ENCODE measurements at regions not wholly inside any gene's neighbourhood (a gene's known extent, or its start where the extent isn't known, plus 50 kb on each side); places are given as distances from the start of the nearest gene placed in this dataset.

- peak; percentile 71 for DNase-seq
These were observed 569.3 kb downstream of the TNS1 start for GRCh38 chr2:217433522-217433921.

- no peak for DNase-seq
These were observed 571.1 kb downstream of the TNS1 start for GRCh38 chr2:217431577-217432269.

GRCh38 chr2:217430916-217431576 lies 571.2 kb upstream of the TNP1 start:
- DNase-seq: no peak

- DNase-seq: no peak
These were observed 570.2 kb upstream of the TNP1 start for GRCh38 chr2:217429981-217430500.

- peak; percentile 44 for DNase-seq
These were observed 562.0 kb upstream of the TNP1 start for GRCh38 chr2:217421834-217422233.

- no peak for DNase-seq
These were observed 561.0 kb upstream of the TNP1 start for GRCh38 chr2:217420854-217421253.

- no peak for DNase-seq
These were observed 559.3 kb upstream of the TNP1 start for GRCh38 chr2:217419055-217419671.

- DNase-seq: no peak
These were observed 558.7 kb upstream of the TNP1 start for GRCh38 chr2:217418544-217418943.

GRCh38 chr2:217418090-217418489 lies 558.2 kb upstream of the TNP1 start:
- no peak for DNase-seq

GRCh38 chr2:217417536-217417935 lies 557.7 kb upstream of the TNP1 start:
- DNase-seq: no peak

- no peak for DNase-seq
These were observed 555.5 kb upstream of the TNP1 start for GRCh38 chr2:217415316-217415715.

- no peak for DNase-seq
These were observed 554.6 kb upstream of the TNP1 start for GRCh38 chr2:217414429-217414828.

GRCh38 chr2:217413193-217413592 lies 553.3 kb upstream of the TNP1 start:
- no peak for DNase-seq

- DNase-seq: peak; percentile 16
These were observed 552.9 kb upstream of the TNP1 start for GRCh38 chr2:217412721-217413120.

GRCh38 chr2:217412277-217412676 lies 552.4 kb upstream of the TNP1 start:
- DNase-seq: no peak

- no peak for DNase-seq
These were observed 550.8 kb upstream of the TNP1 start for GRCh38 chr2:217410681-217410960.

- DNase-seq: no peak
These were observed 550.3 kb upstream of the TNP1 start for GRCh38 chr2:217409949-217410680.

- DNase-seq: peak; percentile 58
These were observed 547.5 kb upstream of the TNP1 start for GRCh38 chr2:217407362-217407761.

- DNase-seq: no peak
These were observed 544.4 kb upstream of the TNP1 start for GRCh38 chr2:217404236-217404760.

- DNase-seq: peak; percentile 85
These were observed 543.0 kb upstream of the TNP1 start for GRCh38 chr2:217402761-217403383.

- no peak for DNase-seq
These were observed 542.3 kb upstream of the TNP1 start for GRCh38 chr2:217402144-217402543.

- no peak for DNase-seq
These were observed 539.4 kb upstream of the TNP1 start for GRCh38 chr2:217399291-217399690.

GRCh38 chr2:217398860-217399259 lies 539.0 kb upstream of the TNP1 start:
- DNase-seq: no peak

All from NCI-H82 (cell line).